Forelimb muscle (tissue), 1 donor: ENCODE measurements at regions not wholly inside any gene's neighbourhood (a gene's known extent, or its start where the extent isn't known, plus 50 kb on each side); places are given as distances from the start of the nearest gene placed in this dataset.

ENCODE experiments used
- DNase-seq: peaks from one replicate; pipeline ENCODE4 v3.0.0-alpha.2; 2013; ENCODE audit warnings: low read depth

GRCh38 chr21:35138665-35139381 is 89.7 kb upstream of the RUNX1 start:
- no peak for DNase-seq

DNA sequence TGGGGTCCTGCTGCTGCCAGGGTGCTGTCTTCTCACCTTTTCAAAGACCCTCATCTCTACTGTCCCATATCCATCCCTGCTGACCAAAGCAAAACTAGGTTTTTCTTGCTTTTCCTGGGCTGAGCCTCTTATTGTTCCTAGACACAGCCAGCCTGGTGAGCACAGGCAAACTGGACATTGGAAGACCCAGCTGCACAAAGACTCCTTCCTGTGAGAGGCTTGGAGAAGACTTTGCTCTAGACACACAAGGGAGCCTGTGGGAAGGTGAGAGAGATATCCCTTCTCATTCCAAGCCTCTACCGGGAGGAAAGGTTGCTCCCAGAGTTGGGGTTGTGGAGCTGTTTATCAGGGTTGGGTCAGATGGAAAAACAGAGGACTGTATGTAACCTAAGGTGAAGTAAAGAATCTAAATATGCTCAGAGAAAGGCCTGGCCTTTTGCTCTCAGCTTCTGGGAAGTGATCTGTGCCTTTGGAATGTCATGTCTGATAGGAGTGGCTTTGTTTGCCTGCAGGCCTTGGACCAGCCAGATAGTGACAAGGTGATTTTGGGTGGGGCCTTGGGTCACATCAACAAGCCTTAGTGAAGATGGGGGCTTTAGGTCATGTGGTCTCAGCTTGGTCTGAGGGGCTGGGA is 87.6 kb upstream of the RUNX1 start:
- DNase-seq, result no peak

DNA sequence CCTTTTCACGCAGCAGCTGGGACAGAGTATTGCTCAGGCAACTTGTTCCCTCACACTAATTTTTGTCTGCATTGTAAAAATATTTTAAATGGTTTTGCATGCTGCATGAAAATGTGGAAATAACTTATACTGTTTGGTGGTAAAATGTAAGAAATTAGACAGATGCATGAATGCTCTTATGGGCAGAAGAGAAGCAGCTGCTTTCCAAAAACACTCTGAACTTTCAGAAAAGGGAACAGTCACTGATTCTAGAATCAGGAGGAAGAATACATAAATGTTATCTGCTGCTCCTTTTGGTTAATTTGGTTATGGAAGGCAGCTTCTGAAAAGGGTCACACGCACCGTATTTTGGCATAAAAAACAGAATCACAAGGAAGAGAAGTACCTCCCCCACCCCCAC is 87.0 kb upstream of the RUNX1 start:
- DNase-seq, result no peak

DNA sequence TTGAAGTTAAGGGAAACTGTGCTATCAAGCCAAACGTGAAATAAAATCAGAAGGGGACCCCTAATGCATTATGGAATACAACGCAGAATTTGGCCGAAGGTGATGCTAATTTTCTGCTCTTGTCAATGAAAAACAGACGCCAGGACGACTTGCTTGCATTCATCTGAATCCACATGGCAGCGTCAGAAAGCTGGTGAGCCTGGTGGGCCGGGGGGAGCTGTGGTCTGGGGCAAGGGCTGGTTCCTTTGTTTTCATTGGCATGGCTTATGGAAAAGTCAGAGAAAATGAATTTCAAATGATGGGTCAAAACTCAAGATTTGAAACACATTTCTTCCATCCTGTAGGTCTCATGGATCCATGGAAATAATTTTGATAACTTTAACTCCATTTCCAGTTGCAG is 86.4 kb upstream of the RUNX1 start:
- DNase-seq, result no peak

- no peak for DNase-seq
Measured at GRCh38 chr21:35134309-35134708, 85.2 kb upstream of the RUNX1 start.

DNA sequence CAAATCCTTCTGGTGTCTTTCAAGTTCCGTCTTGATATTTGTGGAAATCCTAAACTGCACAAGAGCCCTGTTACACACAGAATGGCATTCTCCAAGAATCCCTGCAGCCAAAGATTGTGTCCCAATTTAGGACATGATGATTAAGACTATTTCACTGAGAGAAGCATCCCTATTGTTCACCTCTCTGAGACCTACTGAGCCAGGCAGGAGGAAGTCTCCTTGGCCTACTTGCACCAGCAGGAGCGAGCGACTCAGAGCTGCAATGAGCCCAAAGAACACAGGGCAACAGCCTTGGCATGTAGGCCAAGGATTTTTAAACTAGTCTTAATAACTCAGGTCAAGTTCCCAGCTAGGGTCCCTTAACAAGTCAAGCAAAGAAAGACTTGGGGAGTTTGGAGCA is 79.4 kb upstream of the RUNX1 start:
- no peak for DNase-seq

GRCh38 chr21:35127851-35128250 is 78.7 kb upstream of the RUNX1 start:
- no peak for DNase-seq

- no peak for DNase-seq
Measured at GRCh38 chr21:35127026-35127425, 77.9 kb upstream of the RUNX1 start.

GRCh38 chr21:35120631-35121180 is 71.6 kb upstream of the RUNX1 start:
- no peak for DNase-seq

GRCh38 chr21:35119501-35120047 is 70.5 kb upstream of the RUNX1 start:
- DNase-seq, result no peak

DNA sequence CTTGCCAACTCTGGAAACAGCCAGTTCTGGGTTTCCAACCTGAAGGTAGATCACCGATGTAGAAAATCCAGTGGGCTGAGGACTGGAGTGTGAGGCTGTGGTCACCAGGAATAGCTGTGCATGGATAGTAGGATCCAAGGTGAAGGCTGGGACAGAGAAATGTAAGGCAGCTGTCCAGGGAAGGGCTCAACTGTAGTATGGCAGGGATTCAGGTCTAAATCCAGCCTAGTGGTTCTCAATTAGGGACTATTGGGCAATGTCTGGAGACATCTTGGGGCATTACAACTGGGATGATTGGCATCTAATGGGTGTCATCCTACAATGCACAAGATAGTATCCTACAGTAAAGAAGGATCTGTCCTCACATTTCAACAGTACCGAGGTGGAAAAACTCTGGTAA is 67.7 kb upstream of the RUNX1 start:
- no peak for DNase-seq

- no peak for DNase-seq
Measured at GRCh38 chr21:35113064-35113463, 64.0 kb upstream of the RUNX1 start.

GRCh38 chr21:35111321-35111930 is 62.3 kb upstream of the RUNX1 start:
- no peak for DNase-seq

DNA sequence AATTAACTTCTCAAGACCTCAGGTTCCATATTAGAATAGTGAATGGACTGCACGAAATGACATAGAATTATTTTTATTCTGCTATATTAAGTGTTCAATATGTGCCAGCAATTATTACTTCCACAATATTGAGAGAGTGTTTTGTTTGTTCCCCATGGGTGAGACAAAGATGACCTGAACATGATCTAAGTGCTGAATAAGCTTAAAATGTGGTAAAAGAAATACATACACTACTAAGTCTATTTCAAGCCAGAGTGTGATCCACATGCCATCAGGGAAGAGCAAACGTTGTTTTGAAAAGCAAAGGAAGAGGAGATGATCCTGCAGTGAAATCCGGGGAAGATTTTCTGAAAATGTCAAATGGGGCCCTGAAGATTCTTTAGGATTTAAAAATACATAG is 59.8 kb upstream of the RUNX1 start:
- no peak for DNase-seq

GRCh38 chr21:35107520-35107919 is 58.4 kb upstream of the RUNX1 start:
- no peak for DNase-seq

- no peak for DNase-seq
Measured at GRCh38 chr21:35106246-35106835, 57.2 kb upstream of the RUNX1 start.

DNA sequence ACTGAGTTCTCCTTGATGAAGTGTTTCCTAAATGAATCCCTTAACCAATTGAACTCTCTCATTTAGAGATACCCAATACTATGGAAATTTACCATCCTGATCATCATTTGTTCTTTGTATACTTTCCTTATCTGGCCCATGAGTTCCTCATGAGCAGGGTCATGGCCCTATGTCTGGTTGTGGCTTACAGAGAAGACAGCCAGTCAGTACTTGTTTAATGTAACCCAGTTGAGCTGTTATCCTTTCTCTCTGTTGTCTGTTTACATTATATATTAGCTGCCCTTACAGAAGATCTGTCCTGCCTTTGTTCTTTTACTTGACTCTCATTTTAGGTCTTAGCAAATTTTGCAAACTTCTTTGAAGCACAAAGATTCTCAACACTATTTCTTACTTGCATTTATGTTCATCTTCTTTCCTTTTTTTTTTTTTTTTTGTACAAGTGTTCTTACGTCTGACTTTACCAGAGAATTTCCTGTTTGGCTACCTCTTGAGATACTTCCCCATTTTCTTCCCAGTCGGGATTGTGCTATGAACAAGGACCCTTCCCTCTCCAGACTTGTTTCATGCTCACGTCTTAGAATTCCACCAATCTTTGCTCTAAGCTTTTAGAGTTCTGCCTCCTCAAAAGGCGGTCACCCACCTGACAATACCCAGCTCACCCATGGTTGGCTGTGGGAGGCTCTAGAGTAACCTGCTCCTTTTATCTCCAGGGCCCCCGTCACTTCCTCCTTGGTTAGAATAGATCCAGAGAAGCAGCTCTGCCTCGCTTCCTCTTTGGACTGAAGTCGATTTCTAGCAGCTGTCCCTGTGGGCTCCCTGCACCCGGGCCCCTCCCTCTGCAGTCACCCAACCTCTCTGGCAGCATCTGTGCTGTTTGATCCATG is 53.6 kb upstream of the RUNX1 start:
- DNase-seq, result no peak

- DNase-seq, result no peak
Measured at GRCh38 chr21:35100349-35100811, 51.3 kb upstream of the RUNX1 start.

- no peak for DNase-seq
Measured at GRCh38 chr21:35099310-35099709, 50.2 kb upstream of the RUNX1 start.
